Tibial nerve (tissue), 4 donors: ENCODE measurements at regions not wholly inside any gene's neighbourhood (a gene's known extent, or its start where the extent isn't known, plus 50 kb on each side); places are given as distances from the start of the nearest gene placed in this dataset.

Experiments
- DNase-seq, 2 donors: peaks; one replicate each; pipeline ENCODE4 v3.0.0-alpha.2; 2019; ENCODE audit warnings: low spot score in 2 of 2
- H3K27ac ChIP-seq, 4 donors: fragments of 200-600 bp; sonication (generic) in 3 of 4; one replicate each; pipeline ENCODE4 v1.5.1; 2017 to 2019; ENCODE audit warnings: mild to moderate bottlenecking in 1 of 4
- H3K27me3 ChIP-seq, 2 donors: fragments of 200-600 bp; sonication (generic) in 1 of 2; one replicate each; pipeline versions ENCODE4 v1.5.1 to v1.6.0; 2017 to 2019
- H3K36me3 ChIP-seq, 3 donors: fragments of 200-600 bp; sonication (generic); one replicate each; pipeline ENCODE4 v1.5.1; 2018 to 2019
- H3K4me1 ChIP-seq, 4 donors: fragments of 200-600 bp; sonication (generic) in 3 of 4; one replicate each; pipeline ENCODE4 v1.5.1; 2017 to 2019
- H3K4me3 ChIP-seq, 4 donors: fragments of 200-600 bp; sonication (generic) in 3 of 4; one replicate each; pipeline ENCODE4 v1.5.1; 2017 to 2019; ENCODE audit warnings: mild to moderate bottlenecking in 1 of 4, moderate library complexity in 1 of 4
- H3K9me3 ChIP-seq, 4 donors: fragments of 200-600 bp; sonication (generic) in 3 of 4; one replicate each; pipeline ENCODE4 v1.5.1; 2017 to 2019
- EP300 ChIP-seq, 2 donors: sonication (generic); formaldehyde crosslinking; IDR thresholded peaks; one replicate each; pipeline ENCODE4 v1.6.1; 2017; ENCODE audit warnings: antibody characterized with exemption in 2 of 2, mild to moderate bottlenecking in 1 of 2
- POLR2A ChIP-seq, 2 donors: fragments of 450-650 bp; IDR thresholded peaks; one replicate each; pipeline ENCODE4 v1.6.1; 2017; ENCODE audit warnings: antibody characterized with exemption in 2 of 2, mild to moderate bottlenecking in 2 of 2, moderate library complexity in 2 of 2
- WGBS, 2 donors: methylation state at CpG; one replicate each; pipeline ENCODE4 v1.1.5; 2018; 5-methylcytosine and 5-hydroxymethylcytosine counted together
- TF ChIP-seq, protein P1 (sequence below), 5 experiments: fragments of 200-600 bp in 3 of 5; fragments of 450-650 bp in 2 of 5; sonication (generic) in 3 of 5; IDR thresholded peaks; one replicate each; pipeline ENCODE4 v1.5.1; 2016 to 2019; ENCODE audit warnings: antibody characterized with exemption in 5 of 5, mild to moderate bottlenecking in 3 of 5, moderate library complexity in 2 of 5

GRCh38 chr21:25421321-25422028 is 185.8 kb downstream of the MRPL39 start:
- Histone ChIP-seq H3K27ac (peak overlapping the region in 1 of 4 donors; percentile 8), H3K4me1 (no peaks in the 10 kb centered on the region), H3K4me3 (no peak overlapping the region), H3K27me3 (no peaks in the 10 kb centered on the region), H3K9me3 (no peaks in the 10 kb centered on the region), H3K36me3 (no peaks in the 10 kb centered on the region)
- no peak for TF ChIP-seq POLR2A (IDR thresholded peaks at IDR 0.05)
- TF ChIP-seq, protein P1, sequence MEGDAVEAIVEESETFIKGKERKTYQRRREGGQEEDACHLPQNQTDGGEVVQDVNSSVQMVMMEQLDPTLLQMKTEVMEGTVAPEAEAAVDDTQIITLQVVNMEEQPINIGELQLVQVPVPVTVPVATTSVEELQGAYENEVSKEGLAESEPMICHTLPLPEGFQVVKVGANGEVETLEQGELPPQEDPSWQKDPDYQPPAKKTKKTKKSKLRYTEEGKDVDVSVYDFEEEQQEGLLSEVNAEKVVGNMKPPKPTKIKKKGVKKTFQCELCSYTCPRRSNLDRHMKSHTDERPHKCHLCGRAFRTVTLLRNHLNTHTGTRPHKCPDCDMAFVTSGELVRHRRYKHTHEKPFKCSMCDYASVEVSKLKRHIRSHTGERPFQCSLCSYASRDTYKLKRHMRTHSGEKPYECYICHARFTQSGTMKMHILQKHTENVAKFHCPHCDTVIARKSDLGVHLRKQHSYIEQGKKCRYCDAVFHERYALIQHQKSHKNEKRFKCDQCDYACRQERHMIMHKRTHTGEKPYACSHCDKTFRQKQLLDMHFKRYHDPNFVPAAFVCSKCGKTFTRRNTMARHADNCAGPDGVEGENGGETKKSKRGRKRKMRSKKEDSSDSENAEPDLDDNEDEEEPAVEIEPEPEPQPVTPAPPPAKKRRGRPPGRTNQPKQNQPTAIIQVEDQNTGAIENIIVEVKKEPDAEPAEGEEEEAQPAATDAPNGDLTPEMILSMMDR (IDR thresholded peaks at IDR 0.05): peak in 2 of 5 experiments; percentile 10 to 32
- WGBS, 2 donors: 29 to 34% methylated on average over 6 of the region's 6 CpGs
- DNase-seq: peak in 1 of 2 donors; percentile 45

DNA sequence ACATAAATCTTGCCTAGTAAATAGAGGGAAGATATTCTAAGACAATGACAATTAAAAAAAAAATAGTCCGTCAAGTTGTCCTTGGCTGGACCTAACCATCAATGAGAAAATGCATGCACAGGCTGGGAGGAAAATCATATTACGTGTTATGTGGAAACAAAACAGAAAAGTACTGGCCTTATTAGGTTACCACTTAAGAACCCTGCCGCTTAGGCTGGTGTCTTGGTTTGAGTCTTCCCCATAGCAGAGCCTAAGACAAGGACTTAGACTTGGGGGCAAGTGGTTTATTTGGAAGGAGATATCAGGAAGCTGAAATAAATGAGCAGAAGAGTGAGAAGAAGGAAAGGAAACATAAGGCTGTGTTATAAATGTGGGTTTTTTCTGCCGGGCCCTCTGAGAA is 186.4 kb downstream of the MRPL39 start:
- DNase-seq: no peak
- TF ChIP-seq EP300 (IDR thresholded peaks at IDR 0.05) (no peak), POLR2A (IDR thresholded peaks at IDR 0.05) (no peak)
- TF ChIP-seq, protein P1 (IDR thresholded peaks at IDR 0.05): no peak
- Histone ChIP-seq H3K4me3 (no peak overlapping the region), H3K27ac (no peak overlapping the region), H3K27me3 (no peaks in the 10 kb centered on the region), H3K4me1 (no peaks in the 10 kb centered on the region), H3K36me3 (no peaks in the 10 kb centered on the region), H3K9me3 (no peaks in the 10 kb centered on the region)
- WGBS, 2 donors: 84 to 89% methylated on average over 4 of the region's 4 CpGs

DNA sequence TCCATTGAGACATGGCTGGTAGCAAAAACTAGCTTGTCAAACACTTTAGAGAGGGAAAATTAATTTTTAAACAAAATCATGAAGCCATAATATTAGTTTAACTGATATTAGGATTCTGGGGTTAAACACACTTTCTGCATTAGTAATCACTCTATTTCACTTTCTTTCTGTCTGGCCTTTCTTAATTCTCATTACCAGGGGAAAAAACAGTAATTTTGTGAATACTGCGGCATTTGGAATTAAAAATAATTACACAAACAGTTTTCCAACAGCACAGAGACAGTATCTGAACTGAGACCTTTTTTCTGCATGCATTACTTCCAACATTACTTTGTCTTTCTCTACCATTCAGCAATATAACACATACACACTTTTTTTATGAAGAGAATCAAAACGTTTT is 190.6 kb downstream of the MRPL39 start:
- no peaks in the 10 kb centered on the region for H3K4me1 ChIP-seq
- peaks cover 0 to 8% (median 0%) of the 10 kb centered on the region in 4 donors for H3K9me3 ChIP-seq
- no peaks in the 10 kb centered on the region for H3K27me3 ChIP-seq
- TF ChIP-seq POLR2A (IDR thresholded peaks at IDR 0.05): no peak
- TF ChIP-seq, protein P1 (IDR thresholded peaks at IDR 0.05): no peak
- no peak for TF ChIP-seq EP300 (IDR thresholded peaks at IDR 0.05)
- no peaks in the 10 kb centered on the region for H3K36me3 ChIP-seq
- H3K4me3 ChIP-seq: no peak overlapping the region
- no peak overlapping the region for H3K27ac ChIP-seq
- DNase-seq: no peak
- WGBS, 2 donors: 68 to 73% methylated on average over 2 of the region's 2 CpGs

DNA sequence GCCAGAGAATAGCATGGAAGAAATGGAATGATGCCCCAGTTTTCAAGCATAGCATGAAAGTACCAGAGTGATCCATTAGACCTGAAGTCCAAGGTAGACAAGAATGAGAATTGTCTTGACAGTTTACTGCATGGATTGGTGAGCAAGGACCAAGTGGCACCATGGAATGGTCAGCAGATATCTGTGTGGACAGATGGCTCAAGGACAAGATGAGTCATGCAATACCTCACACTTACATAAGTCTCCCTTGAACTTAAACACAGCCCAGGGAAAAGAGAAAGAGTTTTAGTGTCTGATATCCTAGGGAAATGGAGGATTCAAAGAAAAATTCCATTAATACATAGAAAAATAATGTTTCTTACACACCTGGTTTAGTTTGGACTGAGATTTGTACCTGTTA is 195.2 kb downstream of the MRPL39 start:
- Histone ChIP-seq H3K27ac (no peak overlapping the region), H3K27me3 (no peaks in the 10 kb centered on the region), H3K36me3 (no peaks in the 10 kb centered on the region), H3K4me3 (no peak overlapping the region), H3K9me3 (peaks cover 0 to 8% (median 0%) of the 10 kb centered on the region in 4 donors), H3K4me1 (no peaks in the 10 kb centered on the region)
- DNase-seq: no peak
- no peak for TF ChIP-seq EP300 (IDR thresholded peaks at IDR 0.05)

GRCh38 chr21:25409978-25410377 is 197.3 kb downstream of the MRPL39 start:
- Histone ChIP-seq H3K9me3 (peaks cover 0 to 7% (median 0%) of the 10 kb centered on the region in 4 donors), H3K27ac (no peak overlapping the region), H3K36me3 (no peaks in the 10 kb centered on the region), H3K27me3 (no peaks in the 10 kb centered on the region), H3K4me1 (no peaks in the 10 kb centered on the region), H3K4me3 (no peak overlapping the region)
- TF ChIP-seq EP300 (IDR thresholded peaks at IDR 0.05): no peak
- DNase-seq: no peak

GRCh38 chr21:25408666-25409065 is 198.6 kb downstream of the MRPL39 start:
- TF ChIP-seq EP300 (IDR thresholded peaks at IDR 0.05): no peak
- WGBS, 2 donors: 71 to 91% methylated on average over 5 of the region's 5 CpGs
- H3K4me3 ChIP-seq: no peak overlapping the region
- no peaks in the 10 kb centered on the region for H3K4me1 ChIP-seq
- no peaks in the 10 kb centered on the region for H3K36me3 ChIP-seq
- no peaks in the 10 kb centered on the region for H3K27me3 ChIP-seq
- H3K9me3 ChIP-seq: no peaks in the 10 kb centered on the region
- no peak overlapping the region for H3K27ac ChIP-seq
- no peak for DNase-seq
